T1000 (cell line): ENCODE measurements at regions not wholly inside any gene's neighbourhood (a gene's known extent, or its start where the extent isn't known, plus 50 kb on each side); places are given as distances from the start of the nearest gene placed in this dataset.

Experiments used
- DNase-seq: peaks from one replicate; lab custom pipeline; 2025; ENCODE audit warnings: mixed read lengths; lab: John Stamatoyannopoulos, UW

- no peak for DNase-seq
These were observed 180.9 kb upstream of the GRIK2 start for GRCh38 chr6:101212640-101213039.

- DNase-seq = no peak
These were observed 171.5 kb upstream of the GRIK2 start for GRCh38 chr6:101222007-101222406.

DNA sequence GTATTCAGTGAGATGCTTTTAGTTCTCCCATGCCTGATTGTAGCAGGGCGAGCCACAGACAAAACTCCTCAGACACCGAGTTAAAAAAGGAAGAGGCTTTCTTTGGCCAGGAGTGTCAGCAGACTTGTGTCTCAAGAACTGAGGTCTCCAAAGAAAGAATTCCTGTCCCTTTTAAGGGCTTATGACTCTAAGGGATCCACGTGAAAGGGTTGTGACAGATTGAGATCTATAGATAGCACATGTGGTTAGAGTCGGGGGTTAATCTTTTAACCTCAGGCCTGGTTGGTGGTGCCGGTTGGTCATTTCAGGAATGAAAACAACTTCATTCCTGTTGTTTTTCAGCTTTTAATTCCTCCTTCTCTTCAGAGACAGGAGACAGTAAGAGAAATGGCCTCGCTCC lies 168.8 kb upstream of the GRIK2 start:
- no peak for DNase-seq

DNA sequence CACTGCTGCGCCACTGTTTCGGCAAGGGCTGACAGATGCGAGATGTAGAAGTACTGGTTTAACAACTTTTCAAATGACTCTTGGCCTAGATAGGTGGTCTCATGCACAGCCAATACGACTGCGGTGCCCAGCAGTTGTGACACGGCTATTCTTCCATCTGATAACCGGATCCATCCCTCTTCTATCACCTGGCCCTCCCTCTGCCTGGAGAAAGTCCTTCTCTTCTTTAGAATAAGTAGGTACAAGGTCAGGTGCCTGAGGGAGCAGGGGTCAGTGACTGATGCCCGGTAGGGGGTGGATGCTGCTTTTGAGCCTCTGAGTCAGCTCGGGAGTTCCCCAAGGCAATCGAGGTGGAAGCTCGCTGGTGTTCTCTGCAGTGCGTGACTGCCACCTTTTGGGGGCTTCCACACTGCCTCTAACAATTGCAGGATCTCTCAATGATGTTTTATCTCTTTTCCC lies 166.8 kb upstream of the GRIK2 start:
- peak; percentile 61 for DNase-seq

DNA sequence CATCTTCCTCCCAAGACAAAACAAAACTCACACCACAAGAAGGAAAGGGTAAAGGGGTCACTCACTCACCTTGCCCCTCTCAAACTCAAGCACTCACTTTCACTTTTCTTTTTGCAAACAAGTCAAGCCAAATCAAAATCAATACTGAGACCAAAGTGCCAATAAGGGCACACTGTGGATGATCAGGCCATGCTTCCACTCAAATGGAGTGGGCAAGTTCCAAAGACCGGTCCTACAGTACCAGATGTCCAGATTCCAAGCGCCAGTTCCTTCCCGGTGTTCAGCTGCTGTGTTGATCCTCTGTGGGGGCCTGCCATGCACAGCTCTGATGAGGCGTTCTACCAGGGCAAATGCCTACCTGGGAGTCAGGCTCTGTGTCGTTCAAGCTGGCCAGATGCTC lies 162.6 kb upstream of the GRIK2 start:
- no peak for DNase-seq

DNA sequence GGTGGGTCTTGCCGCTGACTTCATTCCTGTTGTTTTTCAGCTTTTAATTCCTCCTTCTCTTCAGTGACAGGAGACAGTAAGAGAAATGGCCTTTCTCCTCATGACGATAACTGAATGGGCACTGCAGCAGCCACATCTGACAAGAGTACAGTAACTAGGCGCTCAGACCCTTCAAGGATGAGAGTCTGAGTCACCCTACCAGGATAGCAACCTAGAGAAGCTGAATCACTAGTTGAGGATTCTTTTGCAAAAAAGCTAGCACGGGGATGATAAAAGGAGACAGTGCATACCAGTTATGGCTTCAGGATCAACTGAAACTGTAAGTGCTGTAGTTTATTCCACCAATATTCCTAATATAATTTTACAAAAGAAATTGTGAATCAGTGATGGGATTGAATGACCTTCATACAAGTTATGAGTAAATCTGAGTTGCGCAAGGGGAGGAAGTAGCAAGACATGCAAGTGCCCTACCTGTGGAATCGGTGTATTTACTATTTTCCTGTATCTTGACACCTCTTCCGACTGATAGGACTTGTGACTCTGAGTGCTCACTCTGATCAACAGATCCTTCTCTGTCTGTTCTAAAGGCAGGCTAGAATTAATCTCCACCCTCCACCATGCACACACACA lies 161.8 kb upstream of the GRIK2 start:
- no peak for DNase-seq

- DNase-seq = no peak
These were observed 160.5 kb upstream of the GRIK2 start for GRCh38 chr6:101232961-101233360.

DNA sequence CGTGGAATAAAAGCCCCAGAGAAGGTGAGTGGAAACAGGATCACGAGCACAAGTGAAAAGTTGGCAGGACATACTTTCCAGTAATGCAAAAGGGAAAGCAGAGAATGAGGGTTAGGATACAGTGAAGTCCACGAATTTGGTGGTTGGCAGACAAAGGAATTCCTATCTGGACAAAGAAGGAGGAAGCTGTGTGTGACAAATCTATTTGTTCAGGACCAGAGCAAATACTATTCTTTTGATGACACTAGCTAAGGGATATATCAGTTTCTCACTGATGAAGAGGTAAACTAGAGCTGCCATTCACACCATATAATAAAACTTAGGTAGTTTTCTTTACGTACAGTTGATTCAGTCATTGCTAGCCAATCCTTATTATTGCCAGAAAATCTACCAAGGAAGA lies 156.8 kb upstream of the GRIK2 start:
- no peak for DNase-seq

- no peak for DNase-seq
These were observed 152.1 kb upstream of the GRIK2 start for GRCh38 chr6:101241442-101241841.

GRCh38 chr6:101249470-101249869 lies 144.0 kb upstream of the GRIK2 start:
- no peak for DNase-seq

DNA sequence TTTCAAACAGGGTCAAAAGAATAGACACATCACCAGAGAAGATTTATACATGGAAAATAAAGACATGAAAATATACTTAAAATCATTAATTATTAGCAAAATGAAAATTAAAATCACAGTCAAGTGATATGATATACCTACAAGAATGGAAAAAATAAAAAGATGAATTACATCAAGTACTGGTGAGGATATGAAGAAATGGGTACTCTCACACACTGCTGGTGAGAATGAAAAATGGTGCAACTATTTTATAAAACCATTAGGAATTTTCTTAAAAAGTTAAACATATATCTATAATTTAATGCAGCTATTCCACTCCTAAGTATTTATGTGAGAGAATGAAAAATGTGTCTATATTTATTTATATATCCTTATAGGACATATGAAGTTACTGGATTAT lies 136.3 kb upstream of the GRIK2 start:
- DNase-seq = no peak

- no peak for DNase-seq
These were observed 134.0 kb upstream of the GRIK2 start for GRCh38 chr6:101259505-101259904.

DNA sequence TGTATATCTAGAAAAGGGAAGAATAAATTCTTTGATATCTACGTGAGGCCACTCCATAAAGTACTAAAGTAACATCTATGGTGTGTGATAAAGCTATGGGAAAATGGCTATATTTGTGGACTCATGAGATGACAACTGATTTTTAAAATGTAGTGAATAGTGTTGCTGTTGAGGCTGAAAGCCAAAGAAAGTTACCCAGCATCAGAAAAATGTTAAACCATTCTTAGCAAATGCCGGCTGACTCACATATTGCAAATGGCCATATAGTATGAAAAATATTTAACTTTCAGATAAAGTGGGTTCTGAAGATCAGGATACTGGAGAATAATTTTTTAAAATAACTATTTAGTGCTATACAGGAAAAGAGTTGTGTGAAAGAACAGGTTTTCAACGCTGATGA lies 129.9 kb upstream of the GRIK2 start:
- no peak for DNase-seq

DNA sequence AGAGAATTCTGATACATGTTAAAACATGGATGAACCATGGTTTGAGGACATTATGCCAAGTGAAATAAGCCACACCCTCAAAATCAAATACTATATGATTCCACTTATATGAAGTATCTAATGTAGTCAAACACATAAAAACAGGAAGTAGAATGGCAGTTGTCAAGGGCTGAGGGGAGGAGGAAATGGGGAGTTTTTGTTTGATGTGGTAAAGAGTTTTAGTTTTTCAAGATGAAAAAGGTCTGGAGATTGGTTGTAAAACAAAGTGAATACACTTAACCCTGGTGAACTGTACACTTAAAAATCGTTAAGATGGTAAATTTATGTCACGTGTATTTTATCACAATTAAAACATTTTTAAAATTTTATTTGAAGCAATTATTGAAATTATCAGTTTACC lies 127.4 kb upstream of the GRIK2 start:
- DNase-seq = no peak

DNA sequence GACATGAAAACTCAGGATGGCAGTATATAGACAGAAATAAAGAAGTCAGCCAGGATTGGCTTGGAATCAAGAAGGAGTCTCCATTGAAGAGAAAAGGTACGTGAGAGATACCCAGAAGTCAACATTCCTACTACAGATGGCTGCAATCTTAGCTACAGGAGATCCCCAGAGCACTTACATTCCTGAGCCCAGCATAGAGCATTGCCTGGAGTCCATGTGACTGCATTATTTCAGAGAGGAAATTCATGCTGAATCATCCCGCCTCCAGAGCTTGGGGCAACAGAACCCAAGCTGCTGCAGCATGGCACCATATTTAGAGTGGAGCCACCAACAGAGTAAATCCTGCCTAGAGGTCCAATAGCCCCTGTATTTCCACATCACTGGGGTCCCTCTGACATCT lies 125.0 kb upstream of the GRIK2 start:
- no peak for DNase-seq

DNA sequence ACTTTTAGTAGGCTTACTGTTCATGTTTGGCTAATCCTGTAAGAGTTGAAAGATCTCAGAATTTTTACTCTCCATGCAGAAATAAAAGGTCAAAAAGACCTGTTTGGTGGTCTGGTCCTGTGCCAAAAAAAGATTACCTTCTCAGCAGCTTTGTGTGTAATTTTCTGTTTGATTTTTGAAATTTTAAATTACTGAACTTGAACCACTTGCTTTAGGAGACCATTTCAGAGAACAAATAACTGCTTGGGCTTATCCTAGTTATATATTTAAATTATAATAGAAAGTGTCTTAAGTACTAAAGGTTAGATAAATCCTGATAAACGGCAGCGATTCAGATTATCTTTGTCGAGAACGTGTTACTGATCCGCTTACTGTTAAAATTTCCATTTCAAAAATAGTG lies 118.3 kb upstream of the GRIK2 start:
- no peak for DNase-seq

- DNase-seq = no peak
These were observed 117.4 kb upstream of the GRIK2 start for GRCh38 chr6:101276066-101276465.

GRCh38 chr6:101279410-101279809 lies 114.1 kb upstream of the GRIK2 start:
- DNase-seq = no peak

GRCh38 chr6:101281266-101281665 lies 112.2 kb upstream of the GRIK2 start:
- DNase-seq = no peak

DNA sequence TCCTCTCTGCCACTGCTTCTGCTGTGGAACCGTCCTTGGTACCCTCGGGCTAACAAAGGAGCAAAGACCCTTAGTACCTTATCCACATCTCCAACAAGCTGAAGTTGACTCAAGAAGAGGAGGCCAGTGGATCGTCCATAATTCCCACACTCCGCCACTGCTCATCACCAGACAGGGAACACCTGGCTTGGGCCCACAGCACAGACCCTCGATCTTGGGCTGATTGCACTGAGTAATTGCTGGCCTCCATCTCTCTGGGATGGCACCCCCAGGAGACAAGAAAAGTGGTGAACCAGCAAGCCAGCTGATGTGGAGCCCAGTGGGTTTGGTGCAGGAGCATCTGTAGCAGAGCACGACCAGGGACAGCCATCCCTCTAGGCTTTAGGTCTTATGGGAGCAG lies 109.4 kb upstream of the GRIK2 start:
- DNase-seq = no peak

DNA sequence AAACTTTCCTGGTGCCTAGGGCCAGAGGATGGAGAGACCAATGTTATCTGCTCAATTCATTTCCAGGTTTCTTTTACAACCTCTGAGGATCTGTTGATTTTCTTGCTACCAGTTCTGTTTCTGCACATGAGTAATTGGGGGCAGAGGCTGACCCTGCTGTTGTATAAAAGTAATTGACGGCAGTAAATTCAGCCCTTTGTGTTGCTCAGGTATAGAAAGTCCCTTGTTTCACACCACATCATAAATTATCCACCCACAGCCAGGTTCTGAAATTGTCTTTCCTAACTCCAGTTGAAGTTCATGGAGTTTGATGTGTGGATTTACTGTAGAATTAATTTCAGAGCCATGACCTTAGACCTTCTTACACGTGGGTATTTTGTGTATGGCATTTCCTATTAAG lies 107.4 kb upstream of the GRIK2 start:
- DNase-seq = no peak

GRCh38 chr6:101290346-101290745 lies 103.2 kb upstream of the GRIK2 start:
- no peak for DNase-seq

DNA sequence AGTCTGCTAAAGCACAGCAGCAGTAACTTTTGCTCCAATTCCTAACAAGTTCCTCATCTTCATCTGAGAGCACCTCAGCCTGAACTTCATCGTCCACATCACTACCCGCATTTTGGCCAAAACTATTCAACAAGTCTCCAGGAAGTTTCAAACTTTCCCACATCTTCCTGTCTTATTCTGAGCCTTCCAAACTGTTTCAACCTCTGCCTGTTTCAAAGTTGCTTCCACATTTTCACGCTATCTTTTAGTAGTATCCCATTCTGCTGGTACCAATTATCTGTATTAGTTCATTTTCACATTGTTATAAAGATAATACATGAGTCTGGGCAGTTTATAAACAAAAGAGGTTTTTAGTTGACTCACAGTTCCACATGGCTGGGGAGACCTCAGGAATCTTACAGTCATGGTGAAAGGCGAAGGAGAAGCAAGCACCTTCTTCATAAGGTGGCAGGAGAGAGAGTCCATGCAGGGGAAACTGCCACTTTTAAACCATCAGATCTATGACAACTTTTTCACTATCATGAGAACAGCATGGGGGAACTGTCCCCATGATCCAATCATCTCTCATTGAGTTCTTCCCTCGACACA lies 99.4 kb upstream of the GRIK2 start:
- no peak for DNase-seq

GRCh38 chr6:101294676-101295075 lies 98.8 kb upstream of the GRIK2 start:
- no peak for DNase-seq
